Stimulated activated CD8-positive, alpha-beta memory T cell treated with anti-CD3 and anti-CD28 coated beads, Interleukin-15, amount 100 ng/mL, for 24 hours (primary cell): ENCODE measurements at regions not wholly inside any gene's neighbourhood (a gene's known extent, or its start where the extent isn't known, plus 50 kb on each side); places are given as distances from the start of the nearest gene placed in this dataset.
"Not testable (repeated sequence)": the region's sequence is repeated elsewhere in the genome, so short reads cannot be mapped to it uniquely, and the experiment has no call there.

Source experiments
- DNase-seq: peaks from one replicate; pipeline ENCODE4 v3.0.0-alpha.2; 2020; ENCODE audit warnings: low read depth

GRCh38 chr2:176976736-176977685, 235.6 kb upstream of the HNRNPA3 start:
- no peak for DNase-seq

GRCh38 chr2:176978921-176979320, 233.7 kb upstream of the HNRNPA3 start:
- DNase-seq, result no peak

GRCh38 chr2:176979981-176980710, 232.4 kb upstream of the HNRNPA3 start:
- no peak for DNase-seq

DNA sequence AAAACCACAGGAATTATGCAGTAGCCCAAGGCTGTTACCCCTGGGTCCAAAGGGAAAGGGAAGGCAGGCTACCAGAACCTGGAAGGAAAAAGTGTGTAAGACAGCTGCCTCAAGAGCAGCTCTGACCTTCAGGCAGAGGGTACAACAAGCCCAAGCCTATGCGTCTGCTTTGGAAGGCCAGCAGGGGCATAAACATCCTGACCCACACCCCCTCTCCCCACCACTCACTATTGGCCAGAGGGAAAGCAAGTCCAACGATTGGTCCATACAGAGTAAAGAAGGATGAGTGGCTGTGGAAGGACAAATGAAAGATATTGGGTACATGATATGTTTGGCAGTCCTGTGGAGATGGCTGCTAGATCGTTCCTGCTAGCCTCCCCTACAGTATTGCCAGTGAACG, 227.6 kb upstream of the HNRNPA3 start:
- no peak for DNase-seq

DNA sequence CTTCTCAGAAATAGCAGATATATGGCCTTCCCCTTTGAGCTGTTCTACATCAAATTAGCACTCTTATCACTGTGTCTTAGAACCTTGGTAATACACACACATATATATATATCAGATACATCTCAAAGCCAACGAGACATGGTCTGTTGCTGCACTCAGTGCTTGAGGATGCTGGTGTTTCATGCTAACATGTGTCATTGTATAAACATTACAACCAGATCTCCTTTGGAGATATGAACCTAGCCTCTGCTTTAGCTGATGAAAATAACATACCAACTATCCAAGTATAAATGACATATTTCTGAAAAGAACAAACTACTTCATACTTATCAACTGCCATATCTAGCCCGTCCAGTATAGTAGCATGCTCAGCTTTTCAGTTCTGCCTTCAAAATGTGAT, 226.7 kb upstream of the HNRNPA3 start:
- no peak for DNase-seq

DNA sequence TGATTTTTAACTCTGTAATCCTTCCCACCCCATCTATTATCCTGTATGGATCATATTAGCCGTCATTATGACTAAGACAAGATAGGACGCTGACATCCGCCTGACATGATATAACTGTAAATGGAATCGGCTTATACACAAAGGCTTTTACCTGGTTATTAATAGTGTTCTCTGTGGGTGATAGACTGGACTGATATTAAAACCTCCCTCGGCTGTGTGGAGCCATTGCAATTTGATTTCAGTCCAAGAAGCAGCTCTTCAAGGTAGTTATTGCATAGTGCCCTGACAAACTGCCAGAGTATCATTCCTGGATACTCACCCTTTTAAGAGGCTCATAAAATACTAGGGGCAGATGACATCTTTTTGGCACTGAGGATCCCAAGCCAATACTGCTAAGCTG, 226.1 kb upstream of the HNRNPA3 start:
- DNase-seq, result no peak

- no peak for DNase-seq
These were observed 221.2 kb upstream of the HNRNPA3 start for GRCh38 chr2:176991411-176991810.

DNA sequence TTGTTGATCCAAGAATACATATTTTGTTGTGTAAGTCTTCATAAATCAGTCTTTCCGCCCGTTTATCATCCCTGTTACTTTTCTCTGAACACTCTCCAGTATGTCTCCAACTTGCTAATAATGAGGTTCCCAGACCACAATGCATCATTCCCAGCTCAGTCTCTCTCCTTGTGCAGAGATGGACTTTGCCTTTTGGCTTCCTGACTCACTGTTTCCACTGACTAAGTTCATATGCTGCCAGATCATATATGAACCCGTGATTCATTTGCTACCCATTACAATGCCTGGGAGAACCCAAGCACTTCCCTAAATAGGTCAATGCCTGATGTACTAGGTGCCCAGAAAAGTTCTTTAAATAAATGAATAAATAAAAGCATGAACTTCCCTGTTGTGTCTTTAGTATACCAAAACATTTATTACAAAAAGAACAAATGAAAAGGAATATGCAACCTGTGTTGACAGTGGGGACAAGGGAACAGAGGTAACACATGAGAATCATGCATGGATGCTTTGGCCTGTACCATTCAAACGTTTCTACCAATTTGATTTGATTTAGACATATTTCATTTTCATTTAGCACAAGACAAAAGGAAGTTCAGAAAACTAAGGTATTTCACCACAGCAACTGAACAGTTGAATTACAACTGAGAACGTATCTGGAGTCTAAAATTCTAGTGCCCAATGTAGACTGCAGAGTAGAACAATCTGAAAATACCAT, 215.4 kb upstream of the HNRNPA3 start:
- no peak for DNase-seq

DNA sequence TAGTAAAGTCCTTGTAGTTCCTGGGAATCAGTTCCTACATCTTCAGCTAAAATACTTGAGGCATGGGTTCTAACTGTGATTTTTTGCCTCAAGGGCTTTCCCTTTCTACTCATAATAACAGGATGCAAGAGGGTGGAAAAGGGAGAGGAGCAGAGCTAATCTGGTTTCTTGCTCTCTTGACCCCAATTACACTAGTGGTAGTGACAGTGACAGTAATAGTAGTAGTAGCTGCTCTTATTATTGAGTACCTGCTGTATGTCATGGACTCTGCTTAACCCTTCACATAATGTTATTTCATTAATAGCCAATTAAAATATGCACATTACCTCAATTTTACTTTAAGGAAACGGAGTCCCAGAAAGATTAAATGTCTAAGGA, 214.8 kb upstream of the HNRNPA3 start:
- no peak for DNase-seq

- no peak for DNase-seq
These were observed 213.3 kb upstream of the HNRNPA3 start for GRCh38 chr2:176999301-176999700.

- DNase-seq, result no peak
These were observed 212.4 kb upstream of the HNRNPA3 start for GRCh38 chr2:177000061-177000714.

- DNase-seq, result no peak
These were observed 211.9 kb upstream of the HNRNPA3 start for GRCh38 chr2:177000715-177001072.

DNA sequence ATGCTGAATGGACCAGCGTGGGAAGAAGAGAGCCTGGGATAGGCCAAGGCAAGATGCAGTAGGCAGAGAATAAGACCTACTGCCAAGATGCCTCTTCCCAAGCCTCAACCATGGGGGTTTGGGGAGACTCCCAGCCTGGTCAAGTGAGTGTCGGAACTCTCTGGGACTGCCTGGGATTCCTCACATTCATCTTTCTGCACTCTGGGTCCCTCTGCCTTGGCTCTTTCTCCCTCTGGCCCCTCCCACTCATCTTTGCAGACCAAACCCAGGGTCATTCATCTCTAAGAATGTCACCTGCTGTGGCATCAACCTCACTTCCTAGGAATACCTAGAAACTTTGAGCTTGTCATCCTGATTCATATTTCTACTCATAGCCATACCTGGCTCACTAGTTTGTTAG, 211.3 kb upstream of the HNRNPA3 start:
- DNase-seq, result no peak

GRCh38 chr2:177002983-177003382, 209.6 kb upstream of the HNRNPA3 start:
- DNase-seq, result no peak

- not testable (repeated sequence) for DNase-seq
These were observed 204.9 kb upstream of the HNRNPA3 start for GRCh38 chr2:177007726-177008125.

DNA sequence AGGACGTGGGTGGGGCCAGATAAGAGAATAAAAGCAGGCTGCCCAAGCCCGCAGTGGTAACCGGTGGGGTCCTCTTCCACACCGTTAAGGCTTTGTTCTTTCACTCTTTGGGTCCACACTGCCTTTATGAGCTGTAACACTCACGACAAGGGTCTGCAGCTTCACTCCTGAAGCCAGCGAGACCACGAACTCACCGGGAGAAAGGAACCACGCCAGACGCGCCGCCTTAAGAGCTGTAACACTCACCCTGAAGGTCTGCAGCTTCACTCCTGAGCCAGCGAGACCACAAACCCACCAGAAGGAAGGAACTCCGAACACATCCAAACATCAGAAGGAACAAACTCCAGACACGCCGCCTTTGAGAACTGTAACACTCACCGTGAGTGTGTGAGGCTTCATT, 203.9 kb upstream of the HNRNPA3 start:
- not testable (repeated sequence) for DNase-seq

- no peak for DNase-seq
These were observed 202.4 kb upstream of the HNRNPA3 start for GRCh38 chr2:177010146-177010545.

- no peak for DNase-seq
These were observed 201.7 kb upstream of the HNRNPA3 start for GRCh38 chr2:177010861-177011260.

DNA sequence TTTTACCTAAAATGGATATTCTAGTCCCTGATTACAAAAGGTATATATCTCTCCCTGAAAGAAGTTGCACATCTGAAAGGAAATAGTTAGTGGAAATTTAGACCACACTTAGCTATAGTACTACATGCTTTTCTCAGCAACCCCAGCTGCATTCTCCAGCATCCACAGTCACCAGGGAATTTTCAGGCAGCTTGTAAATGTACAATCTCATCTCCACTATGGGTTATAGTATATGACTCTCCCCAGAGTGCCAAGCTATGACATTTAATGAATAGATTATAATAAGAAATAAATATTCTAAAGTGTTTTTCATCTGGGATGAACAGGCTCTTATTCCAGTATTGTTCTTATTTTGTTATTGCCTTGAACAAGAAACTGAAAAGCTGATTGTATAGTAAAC, 197.6 kb upstream of the HNRNPA3 start:
- DNase-seq, result no peak

- no peak for DNase-seq
These were observed 197.2 kb upstream of the HNRNPA3 start for GRCh38 chr2:177015356-177015923.

DNA sequence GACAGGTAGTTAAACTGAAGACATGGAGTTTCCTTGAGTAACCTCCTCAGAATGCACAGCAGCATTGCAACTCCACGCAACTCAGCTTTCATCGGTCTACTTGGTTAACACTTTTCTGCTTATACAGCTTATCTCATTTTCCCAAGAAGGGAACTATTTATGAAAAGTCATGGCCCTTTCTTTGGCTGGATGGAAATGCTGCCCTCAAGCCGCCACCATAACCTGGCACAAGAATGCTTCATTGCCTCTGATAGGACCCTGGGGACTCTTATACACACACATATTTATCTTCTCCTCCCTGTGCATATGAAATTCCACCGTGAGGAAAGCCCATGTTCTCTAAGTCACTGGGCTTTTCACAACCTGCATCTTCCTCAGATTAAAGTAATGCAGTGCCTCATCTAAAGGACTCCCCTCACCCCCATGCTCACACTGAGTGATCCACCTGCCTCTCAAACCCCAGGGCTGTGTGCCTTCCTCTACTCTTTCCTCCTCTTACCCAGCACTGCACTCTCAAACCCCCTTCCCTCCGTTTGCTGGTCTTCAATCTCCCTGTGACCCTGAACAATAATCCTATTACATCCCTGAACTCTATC, 192.0 kb upstream of the HNRNPA3 start:
- no peak for DNase-seq
